Fibroblast of lung (primary cell): ENCODE measurements at regions not wholly inside any gene's neighbourhood (a gene's known extent, or its start where the extent isn't known, plus 50 kb on each side); places are given as distances from the start of the nearest gene placed in this dataset.

Experiments used
- DNase-seq, 2 donors: peaks; one replicate each; pipeline versions ENCODE4 v3.0.0 to v3.0.0-alpha.2; 2010; ENCODE audit warnings: low read depth in 2 of 2
- H2AFZ ChIP-seq: 2 replicates; pipeline ENCODE4 v1.5.1; 2012; ENCODE audit warnings: low read length, control low read depth, inconsistent platforms
- H3K27ac ChIP-seq: 2 replicates; pipeline ENCODE4 v1.5.1; 2011; ENCODE audit warnings: low read length, control low read depth; ENCODE audit not compliant: insufficient read depth
- H3K27me3 ChIP-seq: 2 replicates; pipeline ENCODE4 v1.5.1; 2011; ENCODE audit warnings: mild to moderate bottlenecking, low read length; ENCODE audit not compliant: control insufficient read depth, insufficient read depth
- H3K36me3 ChIP-seq: 2 replicates; pipeline ENCODE4 v1.5.1; 2011; ENCODE audit warnings: low read length; ENCODE audit not compliant: control insufficient read depth, insufficient read depth
- H3K4me1 ChIP-seq: 2 replicates; pipeline ENCODE4 v1.5.1; 2011; ENCODE audit warnings: low read length; ENCODE audit not compliant: control insufficient read depth, insufficient read depth; ENCODE audit errors: extremely low read depth
- H3K4me2 ChIP-seq: 2 replicates; pipeline ENCODE4 v1.5.1; 2011; ENCODE audit warnings: low read length, control low read depth; ENCODE audit not compliant: insufficient read depth; ENCODE audit errors: extremely low read depth
- H3K4me3 ChIP-seq, 4 experiments: fragments of 200-600 bp in 1 of 4; sonication (generic) in 1 of 4; replicated peaks in 1 of 4; 2 replicates each; pipeline ENCODE4 v1.5.1; 2011 to 2016; ENCODE audit warnings: low read length in 4 of 4, low read depth in 3 of 4, mild to moderate bottlenecking in 3 of 4, control low read depth in 2 of 4, inconsistent platforms in 1 of 4, mixed read lengths in 1 of 4; ENCODE audit not compliant: insufficient read depth in 1 of 4; ENCODE audit errors: control extremely low read depth in 1 of 4
- H3K79me2 ChIP-seq: 2 replicates; pipeline ENCODE4 v1.5.1; 2012; ENCODE audit warnings: mild to moderate bottlenecking, low read length, inconsistent platforms; ENCODE audit not compliant: control insufficient read depth, insufficient read depth
- H3K9ac ChIP-seq: 2 replicates; pipeline ENCODE4 v1.5.1; 2011; ENCODE audit warnings: mild to moderate bottlenecking, low read length, control low read depth; ENCODE audit not compliant: insufficient read depth
- H3K9me3 ChIP-seq: 2 replicates; pipeline ENCODE4 v1.5.1; 2012; ENCODE audit warnings: low read depth, low read length; ENCODE audit not compliant: control insufficient read depth, insufficient read depth
- H4K20me1 ChIP-seq: 2 replicates; pipeline ENCODE4 v1.5.1; 2011; ENCODE audit warnings: low read length; ENCODE audit not compliant: control insufficient read depth, insufficient read depth; ENCODE audit errors: extremely low read depth
- CTCF ChIP-seq, 2 donors: IDR thresholded peaks in 1 of 2; conservative IDR thresholded peaks in 1 of 2; 1 replicate in 1 of 2; 2 replicates in 1 of 2; pipeline ENCODE4 v1.5.1; 2011 to 2012; ENCODE audit warnings: low read length in 2 of 2, control low read depth in 1 of 2, inconsistent platforms in 1 of 2, low read depth in 1 of 2, mild to moderate bottlenecking in 1 of 2
- EZH2 ChIP-seq: IDR thresholded peaks from 2 replicates; pipeline ENCODE4 v1.5.1; 2012; ENCODE audit warnings: low read length, control low read depth, mild to moderate bottlenecking; ENCODE audit errors: missing control alignments

DNA sequence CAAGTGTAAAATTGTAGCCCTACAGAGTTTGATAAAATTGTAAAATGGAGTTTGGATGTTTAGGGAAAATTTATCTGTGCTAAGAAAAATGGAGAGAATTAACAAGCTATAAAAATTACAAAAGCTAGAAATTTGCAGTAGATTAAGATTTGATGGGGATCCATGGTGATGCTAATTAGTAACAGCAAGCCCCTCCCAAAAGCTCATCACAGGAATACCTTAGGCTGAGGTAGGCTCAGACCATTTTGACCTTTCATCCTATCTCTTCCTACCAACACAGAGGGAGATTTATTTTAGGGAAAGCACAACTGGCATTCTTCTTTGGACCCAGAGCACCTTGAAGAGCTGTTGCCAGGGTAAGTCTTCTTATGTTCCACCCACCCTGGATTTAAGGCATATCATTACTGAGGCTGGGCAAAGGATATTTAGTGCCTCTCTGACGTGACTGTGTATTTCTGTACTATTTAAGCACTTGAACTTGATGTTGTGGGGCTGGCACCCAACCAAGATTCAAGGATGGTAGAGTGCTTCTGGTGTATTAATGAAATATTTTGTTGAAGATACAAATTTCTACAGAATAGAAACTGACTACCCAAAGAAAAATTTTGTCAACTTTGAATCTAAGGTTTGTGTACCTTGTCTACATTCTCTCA, 70.8 kb upstream of the SLC39A10 start:
- H3K36me3 ChIP-seq, result no peaks in the 10 kb centered on the region
- H3K4me2 ChIP-seq, result no peak overlapping the region
- no peak for TF ChIP-seq CTCF (conservative IDR thresholded peaks at IDR 0.05 in 1 of 2, IDR thresholded peaks at IDR 0.05 in 1 of 2; ENCODE audit: low read depth in 1 of 2, low read length in 2 of 2)
- no peak for TF ChIP-seq EZH2
- H3K9me3 ChIP-seq, result no peaks in the 10 kb centered on the region
- no peak overlapping the region for H3K27ac ChIP-seq
- DNase-seq, result no peak
- no peak overlapping the region for H3K4me3 ChIP-seq
- no peak overlapping the region for H3K9ac ChIP-seq
- no peak overlapping the region for H2AFZ ChIP-seq
- no peaks in the 10 kb centered on the region for H3K4me1 ChIP-seq
- H3K27me3 ChIP-seq, result no peaks in the 10 kb centered on the region
- H4K20me1 ChIP-seq, result no peaks in the 10 kb centered on the region
- H3K79me2 ChIP-seq, result no peaks in the 10 kb centered on the region

DNA sequence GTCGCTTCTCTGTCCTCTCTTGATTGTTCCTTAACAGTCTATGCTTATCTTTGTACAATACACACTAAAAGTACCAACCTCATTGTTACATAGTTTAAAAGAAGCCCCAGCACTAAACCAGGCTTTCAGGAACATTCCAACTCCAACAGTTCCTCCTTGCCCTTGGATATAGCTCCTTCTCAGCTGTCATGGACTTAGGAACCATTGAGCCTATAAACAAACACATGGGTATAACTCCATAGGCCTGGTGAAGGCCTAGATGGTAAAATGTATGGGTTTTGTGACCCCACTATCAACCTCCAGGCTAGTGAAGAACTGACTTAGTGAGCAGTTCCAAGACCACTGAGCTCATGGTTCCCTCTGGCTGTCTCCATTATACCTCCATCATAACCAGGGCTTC, 74.8 kb upstream of the SLC39A10 start:
- no peak overlapping the region for H3K4me3 ChIP-seq
- no peaks in the 10 kb centered on the region for H3K79me2 ChIP-seq
- H3K9me3 ChIP-seq, result no peaks in the 10 kb centered on the region
- H3K4me2 ChIP-seq, result no peak overlapping the region
- H2AFZ ChIP-seq, result no peak overlapping the region
- no peaks in the 10 kb centered on the region for H3K36me3 ChIP-seq
- TF ChIP-seq EZH2, result no peak
- no peak for TF ChIP-seq CTCF (conservative IDR thresholded peaks at IDR 0.05 in 1 of 2, IDR thresholded peaks at IDR 0.05 in 1 of 2; ENCODE audit: low read depth in 1 of 2, low read length in 2 of 2)
- no peak overlapping the region for H3K27ac ChIP-seq
- no peak overlapping the region for H3K9ac ChIP-seq
- no peak for DNase-seq
- H3K27me3 ChIP-seq, result no peaks in the 10 kb centered on the region
- no peaks in the 10 kb centered on the region for H3K4me1 ChIP-seq
- no peaks in the 10 kb centered on the region for H4K20me1 ChIP-seq

DNA sequence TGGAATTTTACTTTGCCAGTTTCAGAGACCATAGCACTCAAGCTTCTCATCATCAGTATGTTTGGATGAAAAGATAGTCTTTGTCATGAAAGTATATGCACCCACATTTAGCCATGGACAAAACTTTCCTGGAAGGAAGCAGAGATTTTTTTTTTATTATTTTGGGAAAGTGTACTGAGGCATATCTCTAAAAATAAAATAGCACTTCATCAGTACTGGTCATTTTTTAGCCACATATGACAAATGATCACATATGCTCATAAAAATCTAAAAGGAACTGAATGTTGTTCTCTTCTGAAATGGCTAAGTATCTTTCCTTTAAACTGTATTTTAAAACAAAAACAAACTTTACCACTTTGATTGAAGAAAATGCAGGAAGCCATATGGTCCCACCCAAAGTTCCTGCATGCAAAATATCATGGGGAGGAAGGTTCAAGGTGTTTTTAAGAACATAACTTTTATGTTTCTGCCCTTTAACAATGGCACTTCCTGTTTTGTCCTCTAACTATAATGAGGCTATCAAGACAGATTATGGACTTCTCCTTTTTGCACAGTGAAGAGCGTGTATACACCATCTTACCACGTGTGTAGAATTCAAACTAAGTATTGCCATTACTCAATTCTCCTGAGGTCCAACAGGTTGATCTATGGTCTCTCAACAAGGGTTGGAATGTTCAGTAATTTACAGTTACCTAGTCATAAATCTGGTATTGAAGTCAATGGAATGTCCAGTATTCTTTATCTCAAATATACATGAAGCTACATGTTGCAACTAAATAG, 77.1 kb upstream of the SLC39A10 start:
- Histone ChIP-seq H3K4me3 (no peak overlapping the region), H3K4me1 (no peaks in the 10 kb centered on the region), H3K9ac (no peak overlapping the region), H3K36me3 (no peaks in the 10 kb centered on the region), H3K9me3 (no peaks in the 10 kb centered on the region), H3K27ac (no peak overlapping the region), H3K4me2 (no peak overlapping the region), H2AFZ (no peak overlapping the region), H4K20me1 (no peaks in the 10 kb centered on the region), H3K27me3 (no peaks in the 10 kb centered on the region), H3K79me2 (no peaks in the 10 kb centered on the region)
- no peak for DNase-seq
- no peak for TF ChIP-seq EZH2
- no peak for TF ChIP-seq CTCF (conservative IDR thresholded peaks at IDR 0.05 in 1 of 2, IDR thresholded peaks at IDR 0.05 in 1 of 2; ENCODE audit: low read depth in 1 of 2, low read length in 2 of 2)
